ENCODE measurements at regions not wholly inside any gene's neighbourhood (a gene's known extent, or its start where the extent isn't known, plus 50 kb on each side); places are given as distances from the start of the nearest gene placed in this dataset.

GRCh38 chr4:187204389-187204918 lies 480.8 kb upstream of the FAT1 start:
- TF ChIP-seq REST (IDR thresholded peaks at IDR 0.05; ENCODE audit: insufficient read depth in 1 of 2, low read depth in 2 of 2, low read length in 2 of 2) (no peak), SIN3A (IDR thresholded peaks at IDR 0.05; ENCODE audit: borderline replicate concordance, insufficient read depth, low read length) (no peak), TAF1 (IDR thresholded peaks at IDR 0.05; ENCODE audit: borderline replicate concordance, insufficient read depth, low read length) (no peak), POLR2AphosphoS5 (IDR thresholded peaks at IDR 0.05; ENCODE audit: low read depth, low read length) (no peak), FOXP2 (optimal IDR thresholded peaks at IDR 0.05; ENCODE audit: borderline replicate concordance, extremely low read depth, extremely low read length, insufficient read depth) (no peak)

- TF ChIP-seq TAF1 (IDR thresholded peaks at IDR 0.05; ENCODE audit: borderline replicate concordance, insufficient read depth, low read length), result no peak
- no peak for TF ChIP-seq SIN3A (IDR thresholded peaks at IDR 0.05; ENCODE audit: borderline replicate concordance, insufficient read depth, low read length)
- TF ChIP-seq REST (IDR thresholded peaks at IDR 0.05; ENCODE audit: insufficient read depth in 1 of 2, low read depth in 2 of 2, low read length in 2 of 2), result no peak
- no peak for TF ChIP-seq FOXP2 (optimal IDR thresholded peaks at IDR 0.05; ENCODE audit: borderline replicate concordance, extremely low read depth, extremely low read length, insufficient read depth)
- TF ChIP-seq POLR2AphosphoS5 (IDR thresholded peaks at IDR 0.05; ENCODE audit: low read depth, low read length), result no peak
These were observed 484.3 kb upstream of the FAT1 start for GRCh38 chr4:187207931-187208330.

- TF ChIP-seq REST (IDR thresholded peaks at IDR 0.05; ENCODE audit: insufficient read depth in 1 of 2, low read depth in 2 of 2, low read length in 2 of 2) (no peak), FOXP2 (optimal IDR thresholded peaks at IDR 0.05; ENCODE audit: borderline replicate concordance, extremely low read depth, extremely low read length, insufficient read depth) (no peak), POLR2AphosphoS5 (IDR thresholded peaks at IDR 0.05; ENCODE audit: low read depth, low read length) (no peak), TAF1 (IDR thresholded peaks at IDR 0.05; ENCODE audit: borderline replicate concordance, insufficient read depth, low read length) (no peak), SIN3A (IDR thresholded peaks at IDR 0.05; ENCODE audit: borderline replicate concordance, insufficient read depth, low read length) (no peak)
These were observed 485.0 kb upstream of the FAT1 start for GRCh38 chr4:187208651-187209050.

- TF ChIP-seq SIN3A (IDR thresholded peaks at IDR 0.05; ENCODE audit: borderline replicate concordance, insufficient read depth, low read length), result no peak
- no peak for TF ChIP-seq POLR2AphosphoS5 (IDR thresholded peaks at IDR 0.05; ENCODE audit: low read depth, low read length)
- no peak for TF ChIP-seq REST (IDR thresholded peaks at IDR 0.05; ENCODE audit: insufficient read depth in 1 of 2, low read depth in 2 of 2, low read length in 2 of 2)
- no peak for TF ChIP-seq TAF1 (IDR thresholded peaks at IDR 0.05; ENCODE audit: borderline replicate concordance, insufficient read depth, low read length)
- TF ChIP-seq FOXP2 (optimal IDR thresholded peaks at IDR 0.05; ENCODE audit: borderline replicate concordance, extremely low read depth, extremely low read length, insufficient read depth), result no peak
These were observed 486.4 kb upstream of the FAT1 start for GRCh38 chr4:187209921-187210613.
